ENCODE measurements at regions not wholly inside any gene's neighbourhood (a gene's known extent, or its start where the extent isn't known, plus 50 kb on each side); places are given as distances from the start of the nearest gene placed in this dataset.
"Not testable (repeated sequence)": the region's sequence is repeated elsewhere in the genome, so short reads cannot be mapped to it uniquely, and the experiment has no call there.

DNA sequence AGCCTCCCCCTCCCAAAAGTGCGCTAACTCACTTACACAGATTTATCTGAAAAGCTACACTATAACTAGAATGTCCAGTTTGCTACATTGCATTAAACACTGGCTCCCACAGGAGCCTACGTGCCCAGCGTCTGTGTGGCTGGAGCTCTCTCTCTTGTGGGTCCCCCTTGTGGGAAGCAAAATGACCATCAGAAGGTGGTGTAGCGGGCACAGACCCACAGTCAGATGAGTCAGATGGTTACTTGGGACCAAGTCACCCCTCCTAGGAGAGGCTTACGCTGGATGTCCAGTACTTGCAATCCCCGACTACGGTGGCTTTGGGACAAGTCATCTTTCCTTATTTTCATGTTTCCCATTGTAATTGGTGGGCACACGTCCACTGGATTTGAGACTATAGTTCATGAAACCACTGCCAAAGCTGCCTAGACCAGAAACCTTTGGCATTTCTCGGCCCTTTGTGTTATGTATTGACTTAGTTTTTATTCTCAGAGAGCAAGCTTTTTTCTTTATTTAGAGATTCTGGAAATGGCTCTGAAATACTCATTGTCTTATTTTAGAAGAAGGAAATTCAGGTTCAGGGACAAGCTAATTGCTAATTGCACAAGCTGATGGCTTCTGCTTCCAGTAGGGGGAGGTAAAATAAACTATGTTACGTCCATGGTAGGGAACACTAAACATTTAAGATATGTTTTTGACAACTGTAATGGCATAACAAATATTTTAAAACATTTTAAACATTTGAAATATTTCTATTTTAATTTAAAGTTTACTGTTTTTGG, 137.8 kb upstream of the GRK3 start:
- CTCF ChIA-PET = interaction anchor here (0.8 kb wide), 1 partner anchor 8 kb away, joined by 8 read pairs; no protein-coding TSS in a partner anchor
- H2AFZ ChIP-seq (ENCODE audit: low read length); POLR2A ChIA-PET (ENCODE audit: unreplicated experiment); H3K79me2 ChIP-seq (ENCODE audit: low read length); H3K27ac ChIP-seq (ENCODE audit: low read length); H3K9me3 ChIP-seq (ENCODE audit: low read length); BruUV-seq (replicated peaks); DNase-seq; H3K4me3 ChIP-seq (ENCODE audit: low read length); H3K4me2 ChIP-seq (ENCODE audit: low read length); H3K9ac ChIP-seq (ENCODE audit: low read length); ATAC-seq; H3F3A ChIP-seq (ENCODE audit: low read length, unreplicated experiment); H3K9me2 ChIP-seq (replicated peaks; ENCODE audit: low read length); H3K4me1 ChIP-seq (ENCODE audit: insufficient read depth, low read length); H3K36me3 ChIP-seq (ENCODE audit: low read depth, low read length); intact Hi-C loops (cut with micrococcal nuclease); H3K27me3 ChIP-seq (ENCODE audit: low read length); H4K20me1 ChIP-seq (ENCODE audit: low read length): not testable (repeated sequence)
- TF ChIP-seq CTCF (conservative IDR thresholded peaks at IDR 0.05; ENCODE audit: low read depth, low read length) = peak; percentile 37

DNA sequence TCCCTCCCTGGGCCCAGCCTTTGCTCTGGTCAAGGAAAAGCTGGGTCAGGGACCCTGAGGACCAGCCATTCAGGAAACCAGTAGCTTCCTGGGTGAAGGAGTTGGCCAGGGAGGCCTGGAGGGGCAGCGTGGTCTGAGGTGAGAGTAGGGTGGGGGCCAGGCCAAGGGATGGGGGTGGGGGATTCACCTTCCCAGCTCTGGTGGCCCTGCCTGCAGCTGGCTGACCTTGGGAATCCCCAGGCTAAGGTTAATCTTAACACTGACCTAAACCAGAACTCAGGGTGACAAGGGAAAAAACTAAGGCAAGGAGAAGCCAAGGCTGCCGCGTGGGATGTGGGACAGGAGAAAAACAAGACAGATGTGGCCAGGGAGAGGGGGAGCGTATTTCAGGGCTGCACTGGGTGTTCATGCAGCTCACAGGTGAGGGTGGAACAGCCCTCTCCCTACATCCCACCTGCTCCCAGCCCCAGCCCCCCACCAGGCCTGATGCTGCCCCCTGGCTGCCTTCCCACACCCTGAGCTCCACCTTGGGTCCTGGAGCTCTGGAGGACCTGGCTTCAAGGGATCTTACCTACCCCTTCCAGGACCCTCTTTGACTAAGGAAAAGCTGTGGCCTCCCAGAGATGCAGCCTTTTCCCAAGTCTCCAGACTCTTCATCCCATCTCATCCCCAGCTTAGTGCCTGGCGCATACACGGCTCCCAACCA, 132.7 kb upstream of the GRK3 start:
- not testable (repeated sequence) for ATAC-seq

DNA sequence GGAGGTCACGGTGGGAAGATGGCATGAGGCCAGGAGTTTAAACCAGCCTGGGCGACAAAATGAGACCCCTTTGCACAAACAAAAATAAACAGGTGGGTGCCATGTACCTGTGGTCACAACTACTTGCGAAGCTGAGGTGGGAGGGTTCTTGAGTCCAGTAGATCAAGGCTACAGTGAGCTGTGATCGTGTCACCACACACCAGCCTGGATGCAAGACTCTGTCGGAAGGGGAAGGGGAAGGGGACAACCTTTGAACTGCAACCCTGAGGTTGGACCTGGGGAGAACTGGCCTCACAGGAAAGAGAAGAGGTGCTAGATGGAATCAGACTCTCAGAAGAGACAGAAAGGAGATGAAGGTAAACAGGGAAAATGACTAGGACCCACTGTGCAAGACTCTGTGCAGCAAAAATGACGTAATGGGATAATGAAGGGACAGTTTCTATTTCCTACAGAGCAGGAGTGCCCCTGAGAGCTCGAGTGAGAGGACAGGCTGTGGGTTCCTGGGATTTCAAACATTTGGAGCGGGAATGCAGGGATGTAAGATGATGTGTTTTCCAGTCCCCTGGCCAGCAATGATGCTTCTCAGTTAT, 131.0 kb upstream of the GRK3 start:
- H3K9ac ChIP-seq (ENCODE audit: low read length); POLR2A ChIA-PET (ENCODE audit: unreplicated experiment); intact Hi-C loops (cut with micrococcal nuclease); H3K27ac ChIP-seq (ENCODE audit: low read length); H4K20me1 ChIP-seq (ENCODE audit: low read length); H3K4me1 ChIP-seq (ENCODE audit: insufficient read depth, low read length); H3K4me3 ChIP-seq (ENCODE audit: low read length); DNase-seq; H3K4me2 ChIP-seq (ENCODE audit: low read length); ATAC-seq; H3F3A ChIP-seq (ENCODE audit: low read length, unreplicated experiment); BruUV-seq (replicated peaks); H3K79me2 ChIP-seq (ENCODE audit: low read length); H3K9me3 ChIP-seq (ENCODE audit: low read length); H3K27me3 ChIP-seq (ENCODE audit: low read length); CTCF ChIA-PET; H2AFZ ChIP-seq (ENCODE audit: low read length); H3K9me2 ChIP-seq (replicated peaks; ENCODE audit: low read length); H3K36me3 ChIP-seq (ENCODE audit: low read depth, low read length): not testable (repeated sequence)

More for the DNA sequence above, 132.7 kb upstream of the GRK3 start:
- POLR2A ChIA-PET (ENCODE audit: unreplicated experiment); H3K79me2 ChIP-seq (ENCODE audit: low read length); H3F3A ChIP-seq (ENCODE audit: low read length, unreplicated experiment); BruUV-seq (replicated peaks); CTCF ChIA-PET; H3K27me3 ChIP-seq (ENCODE audit: low read length); intact Hi-C loops (cut with micrococcal nuclease); H3K9me3 ChIP-seq (ENCODE audit: low read length); H3K4me3 ChIP-seq (ENCODE audit: low read length); H3K27ac ChIP-seq (ENCODE audit: low read length); H3K36me3 ChIP-seq (ENCODE audit: low read depth, low read length); H3K9ac ChIP-seq (ENCODE audit: low read length); H3K4me1 ChIP-seq (ENCODE audit: insufficient read depth, low read length); DNase-seq; H4K20me1 ChIP-seq (ENCODE audit: low read length); H2AFZ ChIP-seq (ENCODE audit: low read length); H3K4me2 ChIP-seq (ENCODE audit: low read length); H3K9me2 ChIP-seq (replicated peaks; ENCODE audit: low read length): not testable (repeated sequence)

Data from PC-3 (cell line).